ENCODE measurements at regions not wholly inside any gene's neighbourhood (a gene's known extent, or its start where the extent isn't known, plus 50 kb on each side); places are given as distances from the start of the nearest gene placed in this dataset.
"Not testable (repeated sequence)": the region's sequence is repeated elsewhere in the genome, so short reads cannot be mapped to it uniquely, and the experiment has no call there.

GRCh38 chr6:133129556-133129955 is 111.6 kb upstream of the EYA4 start:
- Histone ChIP-seq H3K4me1 (ENCODE audit: control extremely low read depth in 1 of 4, control insufficient read depth in 4 of 4, insufficient read depth in 4 of 4, low read length in 3 of 4) (no peaks in the 10 kb centered on the region), H3K27me3 (replicated peaks in 2 of 5; ENCODE audit: control insufficient read depth in 4 of 5, insufficient read depth in 5 of 5, low read length in 4 of 5) (no peaks in the 10 kb centered on the region), H3K36me3 (ENCODE audit: control insufficient read depth in 4 of 4, insufficient read depth in 4 of 4, low read length in 3 of 4) (no peaks in the 10 kb centered on the region), H3K4me3 (ENCODE audit: control insufficient read depth in 1 of 7, extremely low read depth in 1 of 7, insufficient read depth in 4 of 7, low read depth in 2 of 7, low read length in 6 of 7) (no peak overlapping the region), H3K27ac (ENCODE audit: insufficient read depth in 1 of 2, low read depth in 1 of 2, low read length in 2 of 2, poor library complexity in 1 of 2, severe bottlenecking in 2 of 2) (no peak overlapping the region), H3K9me3 (ENCODE audit: control extremely low read depth in 1 of 5, control insufficient read depth in 4 of 5, insufficient read depth in 2 of 5, low read depth in 1 of 5, low read length in 4 of 5) (peaks cover 0 to 1% (median 0%) of the 10 kb centered on the region in 5 experiments)
- ChIA-PET CTCF (interaction anchor here (0.6 kb wide), 1 partner anchor 64 kb away, joined by 3 read pairs; no protein-coding TSS in a partner anchor), POLR2A (no interaction called here)
- no CpG with 5 or more reads among the region's 1 CpG for WGBS (ENCODE audit: insufficient coverage)
- no peak for DNase-seq

- WGBS (ENCODE audit: insufficient coverage): 80% methylated on average over 1 of the region's 2 CpGs
- no peaks in the 10 kb centered on the region for H3K36me3 ChIP-seq (ENCODE audit: control insufficient read depth in 4 of 4, insufficient read depth in 4 of 4, low read length in 3 of 4)
- no peaks in the 10 kb centered on the region for H3K27me3 ChIP-seq (replicated peaks in 2 of 5; ENCODE audit: control insufficient read depth in 4 of 5, insufficient read depth in 5 of 5, low read length in 4 of 5)
- H3K27ac ChIP-seq (ENCODE audit: insufficient read depth in 1 of 2, low read depth in 1 of 2, low read length in 2 of 2, poor library complexity in 1 of 2, severe bottlenecking in 2 of 2): no peak overlapping the region
- no peaks in the 10 kb centered on the region for H3K4me1 ChIP-seq (ENCODE audit: control extremely low read depth in 1 of 4, control insufficient read depth in 4 of 4, insufficient read depth in 4 of 4, low read length in 3 of 4)
- no peak overlapping the region for H3K4me3 ChIP-seq (ENCODE audit: control insufficient read depth in 1 of 7, extremely low read depth in 1 of 7, insufficient read depth in 4 of 7, low read depth in 2 of 7, low read length in 6 of 7)
- H3K9me3 ChIP-seq (ENCODE audit: control extremely low read depth in 1 of 5, control insufficient read depth in 4 of 5, insufficient read depth in 2 of 5, low read depth in 1 of 5, low read length in 4 of 5): no peaks in the 10 kb centered on the region
- DNase-seq: no peak
- CTCF ChIA-PET: no interaction called here
- POLR2A ChIA-PET: no interaction called here
Measured at GRCh38 chr6:133130863-133131262, 110.3 kb upstream of the EYA4 start.

GRCh38 chr6:133131621-133132465 is 109.3 kb upstream of the EYA4 start:
- CTCF ChIA-PET: no interaction called here
- Histone ChIP-seq H3K9me3 (ENCODE audit: control extremely low read depth in 1 of 5, control insufficient read depth in 4 of 5, insufficient read depth in 2 of 5, low read depth in 1 of 5, low read length in 4 of 5) (no peaks in the 10 kb centered on the region), H3K27ac (ENCODE audit: insufficient read depth in 1 of 2, low read depth in 1 of 2, low read length in 2 of 2, poor library complexity in 1 of 2, severe bottlenecking in 2 of 2) (no peak overlapping the region), H3K4me3 (ENCODE audit: control insufficient read depth in 1 of 7, extremely low read depth in 1 of 7, insufficient read depth in 4 of 7, low read depth in 2 of 7, low read length in 6 of 7) (no peak overlapping the region), H3K36me3 (ENCODE audit: control insufficient read depth in 4 of 4, insufficient read depth in 4 of 4, low read length in 3 of 4) (no peaks in the 10 kb centered on the region), H3K27me3 (replicated peaks in 2 of 5; ENCODE audit: control insufficient read depth in 4 of 5, insufficient read depth in 5 of 5, low read length in 4 of 5) (no peaks in the 10 kb centered on the region), H3K4me1 (ENCODE audit: control extremely low read depth in 1 of 4, control insufficient read depth in 4 of 4, insufficient read depth in 4 of 4, low read length in 3 of 4) (no peaks in the 10 kb centered on the region)
- no peak for DNase-seq
- POLR2A ChIA-PET: no interaction called here
- 96% methylated on average over 7 of the region's 10 CpGs for WGBS (ENCODE audit: insufficient coverage)

GRCh38 chr6:133132466-133132971 is 108.6 kb upstream of the EYA4 start:
- H3K27me3 ChIP-seq (replicated peaks in 2 of 5; ENCODE audit: control insufficient read depth in 4 of 5, insufficient read depth in 5 of 5, low read length in 4 of 5): no peaks in the 10 kb centered on the region
- ChIA-PET POLR2A (no interaction called here), CTCF (no interaction called here)
- H3K4me3 ChIP-seq (ENCODE audit: control insufficient read depth in 1 of 7, extremely low read depth in 1 of 7, insufficient read depth in 4 of 7, low read depth in 2 of 7, low read length in 6 of 7): no peak overlapping the region
- H3K4me1 ChIP-seq (ENCODE audit: control extremely low read depth in 1 of 4, control insufficient read depth in 4 of 4, insufficient read depth in 4 of 4, low read length in 3 of 4): no peaks in the 10 kb centered on the region
- H3K9me3 ChIP-seq (ENCODE audit: control extremely low read depth in 1 of 5, control insufficient read depth in 4 of 5, insufficient read depth in 2 of 5, low read depth in 1 of 5, low read length in 4 of 5): no peaks in the 10 kb centered on the region
- no peak overlapping the region for H3K27ac ChIP-seq (ENCODE audit: insufficient read depth in 1 of 2, low read depth in 1 of 2, low read length in 2 of 2, poor library complexity in 1 of 2, severe bottlenecking in 2 of 2)
- DNase-seq: no peak
- H3K36me3 ChIP-seq (ENCODE audit: control insufficient read depth in 4 of 4, insufficient read depth in 4 of 4, low read length in 3 of 4): no peaks in the 10 kb centered on the region
- WGBS (ENCODE audit: insufficient coverage): 98% methylated on average over 7 of the region's 12 CpGs

- Histone ChIP-seq H3K36me3 (ENCODE audit: control insufficient read depth in 4 of 4, insufficient read depth in 4 of 4, low read length in 3 of 4) (no peaks in the 10 kb centered on the region), H3K4me3 (ENCODE audit: control insufficient read depth in 1 of 7, extremely low read depth in 1 of 7, insufficient read depth in 4 of 7, low read depth in 2 of 7, low read length in 6 of 7) (no peak overlapping the region), H3K27me3 (replicated peaks in 2 of 5; ENCODE audit: control insufficient read depth in 4 of 5, insufficient read depth in 5 of 5, low read length in 4 of 5) (no peaks in the 10 kb centered on the region), H3K27ac (ENCODE audit: insufficient read depth in 1 of 2, low read depth in 1 of 2, low read length in 2 of 2, poor library complexity in 1 of 2, severe bottlenecking in 2 of 2) (no peak overlapping the region), H3K4me1 (ENCODE audit: control extremely low read depth in 1 of 4, control insufficient read depth in 4 of 4, insufficient read depth in 4 of 4, low read length in 3 of 4) (no peaks in the 10 kb centered on the region), H3K9me3 (ENCODE audit: control extremely low read depth in 1 of 5, control insufficient read depth in 4 of 5, insufficient read depth in 2 of 5, low read depth in 1 of 5, low read length in 4 of 5) (peaks cover 0 to 1% (median 0%) of the 10 kb centered on the region in 5 experiments)
- ChIA-PET POLR2A (no interaction called here), CTCF (no interaction called here)
- DNase-seq: no peak
- WGBS (ENCODE audit: insufficient coverage): no CpG with 5 or more reads among the region's 1 CpG
Measured at GRCh38 chr6:133136177-133136880, 104.8 kb upstream of the EYA4 start.

GRCh38 chr6:133147470-133148184 is 93.5 kb upstream of the EYA4 start:
- H3K9me3 ChIP-seq (ENCODE audit: control extremely low read depth in 1 of 5, control insufficient read depth in 4 of 5, insufficient read depth in 2 of 5, low read depth in 1 of 5, low read length in 4 of 5); CTCF ChIA-PET; H3K4me1 ChIP-seq (ENCODE audit: control extremely low read depth in 1 of 4, control insufficient read depth in 4 of 4, insufficient read depth in 4 of 4, low read length in 3 of 4); DNase-seq; H3K27me3 ChIP-seq (replicated peaks in 2 of 5; ENCODE audit: control insufficient read depth in 4 of 5, insufficient read depth in 5 of 5, low read length in 4 of 5); H3K4me3 ChIP-seq (ENCODE audit: control insufficient read depth in 1 of 7, extremely low read depth in 1 of 7, insufficient read depth in 4 of 7, low read depth in 2 of 7, low read length in 6 of 7); POLR2A ChIA-PET; H3K27ac ChIP-seq (ENCODE audit: insufficient read depth in 1 of 2, low read depth in 1 of 2, low read length in 2 of 2, poor library complexity in 1 of 2, severe bottlenecking in 2 of 2); H3K36me3 ChIP-seq (ENCODE audit: control insufficient read depth in 4 of 4, insufficient read depth in 4 of 4, low read length in 3 of 4): not testable (repeated sequence)
- WGBS (ENCODE audit: insufficient coverage): 97% methylated on average over 21 of the region's 30 CpGs

GRCh38 chr6:133156689-133157088 is 84.5 kb upstream of the EYA4 start:
- no peak for DNase-seq
- H3K4me1 ChIP-seq (ENCODE audit: control extremely low read depth in 1 of 4, control insufficient read depth in 4 of 4, insufficient read depth in 4 of 4, low read length in 3 of 4): no peaks in the 10 kb centered on the region
- H3K27me3 ChIP-seq (replicated peaks in 2 of 5; ENCODE audit: control insufficient read depth in 4 of 5, insufficient read depth in 5 of 5, low read length in 4 of 5): no peaks in the 10 kb centered on the region
- H3K4me3 ChIP-seq (ENCODE audit: control insufficient read depth in 1 of 7, extremely low read depth in 1 of 7, insufficient read depth in 4 of 7, low read depth in 2 of 7, low read length in 6 of 7): no peak overlapping the region
- no peaks in the 10 kb centered on the region for H3K36me3 ChIP-seq (ENCODE audit: control insufficient read depth in 4 of 4, insufficient read depth in 4 of 4, low read length in 3 of 4)
- no peak overlapping the region for H3K27ac ChIP-seq (ENCODE audit: insufficient read depth in 1 of 2, low read depth in 1 of 2, low read length in 2 of 2, poor library complexity in 1 of 2, severe bottlenecking in 2 of 2)
- peaks cover 0 to 8% (median 1%) of the 10 kb centered on the region in 5 experiments for H3K9me3 ChIP-seq (ENCODE audit: control extremely low read depth in 1 of 5, control insufficient read depth in 4 of 5, insufficient read depth in 2 of 5, low read depth in 1 of 5, low read length in 4 of 5)
- POLR2A ChIA-PET: no interaction called here
- CTCF ChIA-PET: no interaction called here
- WGBS (ENCODE audit: insufficient coverage): no CpG with 5 or more reads among the region's 1 CpG
